Activated CD4-positive, CD25-positive, alpha-beta regulatory T cell treated with anti-CD3 and anti-CD28 coated beads, Interleukin-2, amount 50 U/mL, for 16 hours (primary cell): ENCODE measurements at regions not wholly inside any gene's neighbourhood (a gene's known extent, or its start where the extent isn't known, plus 50 kb on each side); places are given as distances from the start of the nearest gene placed in this dataset.

Experiments
- DNase-seq: peaks from one replicate; pipeline ENCODE4 v3.0.0-alpha.2; 2020; ENCODE audit warnings: low read depth, low spot score

DNA sequence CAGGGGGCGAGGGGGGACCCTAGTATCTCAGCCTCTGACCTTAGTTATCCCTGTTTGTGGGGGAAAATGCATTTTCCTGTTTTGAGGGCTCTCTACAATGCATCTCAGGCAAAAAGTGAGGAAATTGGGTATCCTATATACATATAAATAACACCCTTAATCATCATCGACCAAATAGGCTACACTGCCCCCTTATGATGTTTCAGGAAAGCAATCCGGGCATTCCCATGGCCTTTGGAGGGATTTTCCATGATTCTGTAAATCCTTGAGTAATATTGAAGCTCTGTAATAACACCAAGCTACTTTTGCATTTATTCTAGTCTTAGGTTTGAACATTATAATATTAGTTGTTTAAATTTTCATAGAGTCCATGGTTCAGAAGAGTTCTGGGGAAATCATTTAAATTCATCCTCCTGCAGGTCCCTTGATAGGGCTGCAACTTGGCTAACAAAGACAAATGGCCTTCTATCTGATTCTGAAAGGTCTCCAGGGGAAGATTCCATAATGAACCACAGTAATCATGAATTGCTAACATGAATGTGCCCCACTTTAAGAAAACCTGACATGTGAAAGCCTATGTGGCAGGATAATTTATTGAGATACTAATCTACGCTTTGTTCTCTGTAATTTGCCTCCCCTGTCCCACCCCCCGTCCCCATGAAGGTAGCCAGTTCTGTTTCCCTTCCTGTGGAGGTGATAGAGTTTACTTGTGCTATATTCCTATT is 91.5 kb upstream of the SCOC start:
- no peak for DNase-seq

- no peak for DNase-seq
Observed at GRCh38 chr4:140277576-140277975, 95.9 kb upstream of the SCOC start.

- no peak for DNase-seq
Observed at GRCh38 chr4:140271553-140271952, 101.9 kb upstream of the SCOC start.

- DNase-seq: no peak
Observed at GRCh38 chr4:140269369-140269768, 104.1 kb upstream of the SCOC start.

DNA sequence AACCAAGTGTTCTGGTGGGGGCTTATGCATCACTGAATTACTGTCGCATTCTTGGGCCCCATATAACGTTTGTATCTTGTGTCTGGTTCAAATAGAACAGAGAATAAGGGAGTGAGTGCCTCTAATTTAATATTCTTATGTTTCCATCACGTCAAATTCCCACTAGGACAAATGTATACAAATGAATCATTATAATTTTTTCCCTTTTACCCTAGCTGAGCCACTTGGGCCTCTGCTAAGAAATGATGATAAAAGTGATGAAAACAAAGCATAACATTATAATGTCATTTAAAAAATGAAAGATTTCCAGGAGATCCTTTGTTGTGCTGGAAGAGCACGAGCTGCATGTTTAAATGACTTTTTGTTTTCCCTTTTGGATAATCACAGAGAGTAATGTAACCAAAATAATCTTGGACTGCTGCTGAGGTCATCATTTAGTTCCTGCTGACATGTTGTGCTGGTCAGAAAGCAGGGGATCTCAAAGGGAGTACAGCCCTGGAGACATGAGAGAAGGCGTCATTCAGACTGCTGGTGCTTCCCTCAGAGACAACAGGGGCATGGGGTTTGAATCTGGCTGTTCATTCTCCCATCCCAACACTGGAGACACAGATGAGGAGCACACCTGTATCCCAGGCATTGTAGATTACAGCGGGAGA is 105.1 kb upstream of the SCOC start:
- DNase-seq: no peak

DNA sequence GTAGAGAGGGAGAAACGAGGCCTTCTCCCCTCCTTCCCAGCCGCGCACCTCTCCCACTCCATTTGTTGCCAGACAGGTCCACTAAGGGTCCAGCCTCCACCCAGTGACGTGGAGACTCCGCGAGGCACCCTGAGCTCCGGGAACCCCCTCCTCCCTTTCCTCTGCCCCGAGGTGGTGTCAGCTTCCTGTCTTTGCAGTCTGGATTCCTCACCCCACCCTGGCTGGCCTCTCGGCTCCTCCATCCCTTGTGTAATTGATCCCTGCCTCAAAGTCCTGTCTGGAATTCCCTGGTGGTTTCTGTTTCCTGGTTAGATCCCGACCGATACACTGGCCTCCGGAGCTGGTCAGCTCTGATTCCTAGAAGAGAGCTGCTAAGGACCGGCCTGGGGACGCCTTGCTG is 105.9 kb upstream of the SCOC start:
- no peak for DNase-seq

DNA sequence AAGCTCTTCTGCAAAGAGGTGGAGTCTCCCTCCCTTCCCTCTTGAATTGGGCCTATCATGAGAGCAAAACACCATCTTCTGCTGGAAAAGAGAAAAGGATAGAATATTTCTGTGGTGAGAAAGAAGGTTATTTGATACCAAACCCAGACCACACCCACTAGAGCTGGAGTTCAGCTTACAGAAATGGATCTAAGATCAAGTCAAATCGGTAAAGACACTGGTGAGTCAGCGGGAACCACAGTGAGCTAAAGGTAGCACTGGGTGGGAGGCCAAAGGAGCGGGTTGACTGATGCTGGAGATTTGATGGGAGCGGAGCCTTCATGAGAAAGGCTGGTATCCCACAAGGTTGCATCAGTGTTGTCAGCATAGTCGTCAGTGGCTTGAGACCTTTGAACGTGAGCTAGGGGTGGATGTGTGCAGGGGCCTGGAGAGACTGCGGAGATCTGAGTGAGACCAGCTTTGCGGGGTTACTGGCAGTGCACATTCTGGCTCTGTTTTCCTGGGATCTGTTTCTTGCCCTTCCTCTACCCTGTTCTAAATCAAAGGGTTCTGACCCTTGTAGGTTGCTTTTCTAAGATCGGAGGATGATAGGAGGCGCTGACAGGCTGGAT is 106.4 kb upstream of the SCOC start:
- DNase-seq: no peak

DNA sequence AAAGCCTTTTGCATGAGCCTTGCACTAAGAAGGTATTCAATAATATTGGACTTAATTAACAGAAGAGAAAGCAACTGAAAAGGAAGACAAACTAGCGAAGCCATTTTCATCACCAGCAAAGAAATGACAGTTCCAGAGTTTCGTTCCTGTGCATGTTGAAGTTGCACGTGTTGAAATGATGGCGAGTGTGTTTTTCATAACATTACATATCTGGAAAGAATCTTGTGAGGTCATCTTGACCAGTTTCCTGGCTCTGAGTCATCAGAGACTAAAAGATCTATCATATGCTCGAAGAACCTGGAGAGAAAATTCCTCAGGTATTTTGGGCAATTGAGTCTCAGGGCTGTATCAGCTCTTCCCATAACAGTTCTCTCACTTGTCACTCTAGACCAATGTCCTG is 106.2 kb upstream of the MAML3 start:
- no peak for DNase-seq

- no peak for DNase-seq
Observed at GRCh38 chr4:140258476-140258875, 104.5 kb upstream of the MAML3 start.

DNA sequence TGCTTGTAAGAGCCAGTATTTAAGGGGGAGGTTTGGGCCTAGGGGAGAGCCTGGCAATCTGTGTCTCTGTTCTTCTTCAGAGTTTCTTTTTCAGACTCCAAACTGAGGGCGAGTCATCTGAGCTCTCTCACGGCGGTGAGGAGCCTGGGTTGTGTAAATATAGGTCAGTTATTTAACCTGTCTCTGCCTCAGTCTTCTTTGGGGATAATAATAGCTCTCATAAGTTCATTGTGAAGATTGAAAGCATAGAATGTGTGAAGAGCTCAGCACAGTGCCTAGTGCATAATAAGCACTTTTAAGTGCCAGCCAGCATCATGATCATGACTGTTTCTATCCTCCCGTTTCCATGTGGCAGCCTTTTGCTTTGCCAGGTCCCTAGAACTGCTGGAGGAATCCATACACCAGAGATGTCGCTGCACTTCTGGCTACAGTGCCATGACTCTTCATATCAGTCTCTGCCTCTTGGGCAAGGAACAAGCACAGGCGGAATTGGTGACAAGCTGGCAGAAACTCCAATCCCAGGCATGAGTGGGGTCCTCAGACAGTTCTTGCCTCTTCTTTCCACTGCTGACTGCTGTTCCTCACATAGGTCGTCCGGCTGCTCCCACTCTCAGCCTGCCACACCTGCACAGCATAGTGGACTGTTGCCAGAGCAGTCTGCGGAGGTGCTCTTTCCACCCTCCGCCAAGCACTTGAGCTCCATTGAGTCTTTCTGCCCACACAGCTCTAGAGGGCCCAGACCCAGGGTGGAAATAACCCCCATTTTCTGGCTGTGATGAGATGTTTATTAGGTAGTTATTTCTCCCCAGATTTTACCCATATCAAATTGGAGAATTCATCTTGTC is 103.7 kb upstream of the MAML3 start:
- no peak for DNase-seq

GRCh38 chr4:140256941-140257340 is 103.0 kb upstream of the MAML3 start:
- DNase-seq: no peak

DNA sequence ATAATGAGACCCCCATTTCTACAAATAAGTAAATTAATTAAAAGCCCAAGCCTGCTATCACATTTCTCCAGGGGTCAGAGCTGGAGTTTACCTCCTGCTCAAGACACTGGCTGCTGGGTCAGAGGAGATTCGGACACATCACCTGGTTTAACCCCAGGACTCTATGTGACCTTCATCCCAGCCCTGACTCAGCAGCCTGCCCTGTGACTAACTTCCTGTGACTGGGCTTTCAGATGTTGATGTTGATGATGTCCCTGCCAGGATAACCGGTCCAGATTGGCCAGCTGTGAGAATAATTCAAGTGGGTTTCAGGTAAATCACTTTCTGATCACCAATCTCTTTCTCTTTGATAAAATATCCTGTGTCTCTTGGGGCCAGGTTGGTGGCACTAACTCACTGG is 102.4 kb upstream of the MAML3 start:
- no peak for DNase-seq

- no peak for DNase-seq
Observed at GRCh38 chr4:140255927-140256326, 101.9 kb upstream of the MAML3 start.

GRCh38 chr4:140255467-140255866 is 101.5 kb upstream of the MAML3 start:
- no peak for DNase-seq

- DNase-seq: no peak
Observed at GRCh38 chr4:140254651-140255299, 100.8 kb upstream of the MAML3 start.

DNA sequence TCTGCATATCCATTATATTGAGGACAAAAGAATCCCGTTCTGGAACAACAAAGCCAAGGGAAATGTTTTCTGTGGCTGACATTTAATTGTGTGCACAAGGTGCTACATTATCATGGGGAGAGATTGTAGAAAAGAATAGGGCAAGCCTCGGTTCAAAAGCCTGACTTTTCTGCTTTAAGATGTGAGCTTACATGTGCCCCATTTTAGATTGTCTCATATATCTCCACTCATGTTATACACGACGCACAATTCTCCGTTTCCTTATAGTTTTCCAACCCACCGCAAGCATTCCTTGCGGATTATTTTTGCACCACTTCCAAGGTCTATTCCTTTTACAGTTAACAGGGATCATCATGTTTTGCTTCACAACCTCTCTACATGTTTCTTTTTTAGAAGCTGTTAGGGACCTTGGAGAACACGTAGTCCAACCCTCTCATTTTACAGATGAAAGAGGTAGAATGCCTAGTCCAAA is 99.6 kb upstream of the MAML3 start:
- no peak for DNase-seq

DNA sequence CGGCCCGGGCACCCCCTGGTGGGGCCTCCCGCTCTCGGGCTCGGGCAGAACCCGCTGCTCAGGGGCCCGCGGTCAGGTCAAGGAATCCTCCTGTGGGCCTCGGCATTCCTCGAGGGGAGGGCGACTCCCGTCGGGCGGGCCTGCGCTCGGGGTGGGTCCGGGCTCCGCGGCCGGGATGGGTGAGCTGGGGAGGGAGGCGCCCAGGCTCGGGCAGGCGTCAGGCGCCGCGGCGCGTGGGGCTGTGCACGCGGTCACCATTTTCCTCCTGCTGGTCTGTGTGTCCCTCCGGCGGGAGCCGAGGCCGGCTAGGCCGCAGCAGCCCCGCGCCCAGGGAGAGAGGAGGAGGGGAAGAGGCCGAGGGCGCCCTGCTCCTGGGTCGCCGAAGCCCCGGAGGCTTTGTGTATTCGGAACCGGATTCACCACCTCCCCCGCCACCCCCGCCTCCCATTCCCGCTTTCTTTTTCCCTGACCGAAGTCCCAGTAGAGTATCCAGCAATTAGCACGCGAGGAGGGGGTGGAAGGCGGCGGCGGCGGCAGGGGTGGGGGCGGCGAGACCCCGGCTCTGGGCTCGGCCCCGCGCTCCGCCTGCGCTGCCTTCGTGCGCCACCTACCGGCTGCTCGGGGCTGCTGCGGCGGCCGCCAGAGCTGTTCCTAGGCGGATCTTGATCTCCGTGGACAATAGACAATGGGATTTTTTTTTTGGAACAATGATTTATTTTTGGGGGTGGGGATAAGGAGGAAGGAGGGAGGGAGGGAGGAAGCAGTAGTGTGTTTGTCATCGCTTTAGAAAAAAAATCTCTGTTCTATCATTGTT is 99.0 kb upstream of the MAML3 start:
- DNase-seq: peak; percentile 29

DNA sequence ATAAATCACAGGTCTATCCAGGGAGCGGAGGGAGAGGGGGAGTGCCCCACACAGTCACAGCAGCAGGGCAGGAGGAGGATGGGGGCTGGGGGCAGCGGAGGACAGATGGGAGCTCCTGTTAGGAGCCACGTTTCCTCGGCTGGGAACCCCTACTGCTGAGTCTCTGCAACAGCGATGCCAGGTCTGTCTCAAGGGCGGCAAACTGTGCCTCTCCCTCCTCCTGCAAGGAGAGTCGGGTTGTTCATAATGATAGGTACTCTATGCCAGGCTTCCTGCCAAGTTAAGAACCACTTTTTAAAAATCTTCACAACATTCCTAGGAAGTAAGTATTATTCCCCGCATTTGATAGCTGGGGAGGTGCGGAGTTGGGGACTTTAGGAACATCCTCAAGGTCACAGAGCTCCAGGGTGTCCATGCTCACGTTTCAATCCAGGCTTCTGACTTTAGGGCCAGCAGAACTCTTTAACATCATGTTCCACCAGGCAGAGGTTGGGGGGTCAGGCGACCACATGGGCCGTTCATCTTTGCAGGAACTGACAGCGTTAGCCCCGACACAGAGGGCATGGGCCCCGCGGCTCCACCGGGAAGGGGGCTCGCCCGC is 98.3 kb upstream of the MAML3 start:
- no peak for DNase-seq

- DNase-seq: no peak
Observed at GRCh38 chr4:140251571-140251970, 97.6 kb upstream of the MAML3 start.

- no peak for DNase-seq
Observed at GRCh38 chr4:140250989-140251552, 97.1 kb upstream of the MAML3 start.
